KBM-7 (cell line): ENCODE measurements at regions not wholly inside any gene's neighbourhood (a gene's known extent, or its start where the extent isn't known, plus 50 kb on each side); places are given as distances from the start of the nearest gene placed in this dataset.
A peak's percentile ranks its signal among the peaks of the same experiment; 100 is the strongest.
"Not testable (repeated sequence)": the region's sequence is repeated elsewhere in the genome, so short reads cannot be mapped to it uniquely, and the experiment has no call there.

ENCODE experiments used
- DNase-seq: peaks from one replicate; pipeline ENCODE4 v3.0.0-alpha.2; 2015
- in situ Hi-C: fragments of 300-500 bp; cut with MboI; formaldehyde crosslinking; loops from 2 replicates; pipeline ENCODE4 v1.14.3; 2020; ENCODE audit warnings: low sequenced_read_pairs, low pct_unique_long_range_greater_than_20kb, mixed read lengths

DNA sequence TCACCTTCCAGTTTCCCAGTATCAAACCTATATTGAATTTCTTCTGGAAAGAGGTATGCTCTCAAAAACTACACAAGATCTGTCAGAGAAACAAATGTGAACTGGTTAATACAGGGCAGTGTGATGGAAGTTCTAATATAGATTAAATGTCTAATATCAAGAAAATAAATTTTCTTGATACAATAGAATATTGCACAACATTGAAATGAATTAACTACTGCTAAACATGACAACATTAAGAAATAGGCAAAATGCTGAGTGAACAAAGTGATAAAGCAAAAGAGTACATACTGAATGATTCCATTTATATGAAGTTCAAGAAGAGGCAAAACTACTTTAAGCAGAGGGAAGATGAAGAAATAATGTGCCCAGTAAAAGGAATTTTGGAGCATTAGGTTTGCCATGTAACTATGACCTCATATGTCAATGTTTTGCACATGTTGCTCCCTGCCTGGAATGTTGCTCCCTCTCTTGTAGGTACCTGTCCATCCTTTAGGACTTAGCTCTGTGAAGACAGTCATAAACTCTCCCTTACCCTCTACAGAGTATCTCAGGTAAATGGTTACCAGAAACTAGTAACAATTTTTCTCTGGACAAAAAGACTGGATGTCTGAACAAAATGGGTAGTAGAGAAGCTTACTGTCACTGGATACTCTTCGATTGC lies 339.0 kb downstream of the RAD51AP2 start:
- in situ Hi-C loops, result no loop called here
- no peak for DNase-seq

DNA sequence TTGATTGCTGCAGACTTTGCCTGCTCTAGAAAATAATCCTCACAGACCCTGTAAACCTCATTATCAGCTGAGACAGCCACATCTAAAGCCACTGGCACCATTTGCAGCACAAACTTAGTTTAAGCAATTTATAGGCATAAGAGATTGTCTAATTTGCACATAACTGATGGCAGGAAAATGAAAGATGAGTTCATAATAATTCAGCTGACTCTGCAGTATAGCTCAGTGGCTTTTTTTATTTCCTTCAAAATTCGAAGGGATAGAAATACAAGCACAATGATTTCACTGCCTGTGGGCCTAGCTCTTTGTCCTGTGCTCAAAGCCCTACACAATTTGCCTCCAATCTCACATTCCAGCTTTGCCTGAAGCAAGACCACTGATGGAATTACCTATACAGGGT lies 341.2 kb downstream of the RAD51AP2 start:
- DNase-seq, result no peak
- in situ Hi-C loops, result no loop called here

DNA sequence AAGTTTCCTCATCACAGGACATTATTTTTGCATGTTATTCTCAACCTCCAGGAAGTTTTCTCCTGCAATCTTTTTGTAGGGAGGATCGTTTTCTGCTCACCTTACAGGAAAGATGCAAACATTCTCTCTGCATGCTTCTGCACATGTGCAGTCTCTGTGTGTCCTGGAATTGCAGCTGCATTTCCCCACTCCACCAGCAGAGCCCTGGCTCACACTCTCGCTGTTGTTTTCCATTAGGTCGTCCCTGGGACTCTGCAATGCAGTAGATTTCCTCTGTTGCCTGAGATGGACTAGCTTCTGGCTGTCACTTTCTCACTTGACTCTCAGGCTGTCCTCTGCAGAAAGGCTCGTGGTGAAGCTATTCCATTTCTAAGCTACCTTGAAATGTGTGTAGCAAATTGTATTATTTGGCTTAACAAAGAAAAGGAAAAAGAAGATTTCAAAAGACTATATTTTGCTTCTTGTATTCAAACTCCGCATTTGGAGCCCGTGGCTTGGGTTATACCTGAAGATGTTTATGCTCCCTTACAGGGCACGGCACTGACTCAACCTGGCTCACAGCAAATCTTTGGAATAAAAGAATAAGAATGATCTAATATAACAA lies 346.7 kb downstream of the RAD51AP2 start:
- in situ Hi-C loops, result no loop called here
- DNase-seq, result peak; percentile 9

DNA sequence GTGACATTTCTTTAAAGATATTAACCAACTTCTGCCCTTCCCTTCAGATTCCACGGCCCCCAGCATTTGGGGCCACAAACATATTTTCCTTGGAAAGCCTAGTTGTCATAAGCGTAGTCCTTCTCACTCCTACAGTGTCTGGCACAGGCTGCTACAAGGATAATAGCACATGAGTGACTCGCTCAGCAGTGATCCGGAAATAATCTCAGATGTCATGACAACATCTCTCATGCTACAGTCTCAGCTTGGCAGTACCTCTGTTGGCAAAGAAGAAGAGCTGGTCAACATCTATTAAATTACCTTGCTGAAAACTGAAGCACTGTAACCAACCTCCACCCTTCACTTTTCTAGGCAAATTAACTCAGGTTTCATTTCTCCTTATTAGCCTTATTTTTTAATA lies 351.7 kb downstream of the RAD51AP2 start:
- in situ Hi-C loops, result no loop called here
- DNase-seq, result no peak

DNA sequence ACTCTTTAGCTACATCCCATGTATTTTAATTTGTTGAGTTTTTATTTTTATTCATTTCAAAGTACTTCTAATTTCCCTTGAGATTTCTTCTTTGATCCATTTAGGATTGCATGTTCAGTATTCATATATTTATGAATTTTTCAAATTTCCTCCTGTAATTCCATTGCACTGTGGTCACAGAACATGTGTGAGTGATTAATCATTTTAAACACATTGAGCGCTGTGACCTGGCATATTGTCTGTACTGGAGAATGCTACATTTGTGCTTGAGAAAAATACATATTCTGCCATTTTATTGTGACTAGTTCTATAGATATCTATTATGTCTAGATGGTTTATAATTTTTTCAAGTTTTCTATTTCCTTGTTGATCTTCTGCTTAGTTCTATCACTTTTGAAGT lies 353.7 kb downstream of the RAD51AP2 start:
- no peak for DNase-seq
- in situ Hi-C loops, result no loop called here

DNA sequence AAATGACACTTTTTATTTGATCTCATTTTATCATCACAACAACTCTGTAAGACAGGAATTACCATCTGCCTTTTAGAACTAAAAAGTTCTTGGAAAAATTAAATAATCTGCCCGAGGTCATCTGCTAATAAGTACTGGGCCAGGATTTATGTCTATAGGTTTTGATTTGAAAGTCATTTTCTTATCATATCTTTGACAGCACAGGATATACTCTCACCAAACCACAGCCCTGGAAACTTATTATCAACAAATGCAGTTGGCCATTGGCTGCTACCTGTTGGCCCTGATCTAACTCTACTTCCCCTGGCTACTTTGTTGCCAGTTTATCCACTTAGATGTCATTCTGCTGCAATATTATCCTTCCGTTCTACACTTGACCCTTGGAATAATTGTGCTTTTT lies 354.6 kb downstream of the RAD51AP2 start:
- in situ Hi-C loops, result no loop called here
- DNase-seq, result no peak

DNA sequence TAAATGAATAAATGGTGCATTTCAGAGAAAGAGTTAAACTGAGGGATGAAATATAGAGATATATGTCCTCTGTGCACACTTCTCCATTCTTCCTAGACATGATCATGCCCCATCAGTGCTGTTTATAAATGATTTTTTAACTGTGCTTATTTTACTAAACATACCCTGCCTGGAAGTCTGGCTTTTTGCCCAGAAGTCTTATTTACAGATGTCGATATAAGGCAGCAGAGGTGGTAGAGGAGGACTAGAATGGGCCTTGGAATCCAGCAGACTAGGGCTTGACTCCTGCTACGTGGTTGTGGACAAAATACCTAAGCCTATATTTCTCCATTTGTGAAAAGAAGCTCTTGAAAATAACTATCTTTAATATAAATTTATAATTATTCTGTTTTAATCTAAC lies 355.5 kb downstream of the RAD51AP2 start:
- no peak for DNase-seq

DNA sequence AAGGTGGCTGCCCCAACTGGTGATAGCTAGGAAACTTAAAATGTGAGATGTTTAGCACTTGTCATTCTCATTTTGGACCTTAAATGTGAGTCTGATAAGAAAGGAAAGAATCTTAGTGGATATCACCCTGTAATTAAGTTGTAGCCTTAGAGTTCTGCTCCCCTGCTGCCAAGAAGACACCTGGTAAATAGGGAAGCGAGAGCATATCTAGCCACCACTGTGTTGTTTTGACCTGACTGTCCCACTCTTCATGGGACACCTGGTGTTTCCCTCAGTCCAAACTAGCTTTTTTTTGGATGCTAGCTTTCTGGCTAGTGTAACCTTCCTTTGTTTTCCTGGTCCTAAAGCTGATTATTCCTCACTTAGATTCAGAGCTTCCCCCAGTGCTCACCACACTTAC lies 357.6 kb downstream of the RAD51AP2 start:
- no peak for DNase-seq
- in situ Hi-C loops, result no loop called here

More for the DNA sequence above, 355.5 kb downstream of the RAD51AP2 start:
- in situ Hi-C loops, result no loop called here

DNA sequence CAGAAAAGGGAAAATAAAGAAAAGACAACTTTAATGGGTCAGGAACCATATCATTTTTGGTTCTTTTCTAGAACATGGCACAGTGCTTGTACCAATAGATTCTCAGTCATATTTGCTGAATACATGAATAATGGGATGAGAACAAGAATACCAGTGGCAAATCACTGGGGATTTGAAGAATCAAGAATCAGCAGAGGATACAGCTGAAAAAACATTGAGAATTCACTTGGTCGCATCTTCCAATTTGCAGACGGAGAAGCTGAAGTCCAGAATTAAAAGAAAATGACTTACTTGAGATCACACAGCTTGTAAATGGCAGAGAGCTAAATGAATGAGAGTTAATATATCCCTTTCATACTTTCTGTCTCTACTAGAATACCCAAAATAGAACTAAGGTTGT lies 362.2 kb downstream of the RAD51AP2 start:
- no peak for DNase-seq
- in situ Hi-C loops, result no loop called here

DNA sequence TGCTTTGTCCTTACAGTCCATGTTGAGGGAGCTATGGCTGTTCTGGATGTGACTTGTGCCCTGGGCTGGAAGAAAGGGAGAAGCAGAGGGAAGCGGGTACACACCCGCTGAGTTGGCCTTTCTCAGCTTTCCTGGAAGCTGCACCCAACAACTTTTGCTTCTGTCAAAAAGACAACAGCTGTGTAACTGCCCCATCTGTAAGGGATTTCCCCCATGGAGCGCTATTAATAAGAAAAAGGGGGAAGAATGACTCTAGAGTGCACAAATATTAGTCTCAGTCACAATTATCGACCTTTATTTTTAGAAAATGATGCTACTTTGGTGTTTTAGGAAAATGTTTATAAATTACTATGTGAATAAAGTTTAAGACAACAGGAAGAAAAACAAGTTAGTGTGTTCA lies 368.3 kb downstream of the RAD51AP2 start:
- DNase-seq, result no peak
- in situ Hi-C loops, result no loop called here

DNA sequence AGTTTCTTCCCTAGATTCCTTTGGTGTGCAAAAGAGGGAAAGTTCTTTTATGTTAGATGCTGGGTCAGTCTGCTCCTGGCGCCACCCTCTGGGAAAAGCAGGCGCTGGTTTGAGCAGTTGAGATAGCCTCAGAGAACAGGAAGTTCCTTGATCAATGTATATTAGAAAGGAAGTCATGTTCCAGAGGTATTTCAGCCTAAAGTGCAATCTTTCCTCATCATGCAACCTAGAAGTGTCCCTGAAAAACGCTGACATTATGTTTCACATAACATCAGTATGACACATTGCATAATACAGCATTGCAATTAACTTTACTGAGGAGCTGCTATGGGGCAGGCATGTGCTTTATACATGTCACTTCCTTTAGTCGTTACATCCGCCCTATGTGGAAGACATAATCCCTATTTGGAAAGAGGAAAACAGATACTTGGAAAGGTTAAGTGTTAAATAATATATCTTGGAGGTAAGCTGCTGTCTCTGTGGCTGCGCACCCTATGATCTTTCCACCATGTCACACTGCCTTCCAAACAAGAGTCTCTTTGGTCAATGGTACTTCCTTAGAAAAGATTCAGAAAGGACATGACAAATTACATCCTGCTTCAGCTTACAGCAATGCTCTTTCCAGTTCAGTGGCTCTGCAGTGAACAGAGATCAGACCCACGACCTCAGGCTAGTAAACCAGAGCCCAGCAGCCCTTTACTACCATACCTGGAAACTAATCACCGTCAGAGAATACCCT lies 369.7 kb downstream of the RAD51AP2 start:
- in situ Hi-C loops, result no loop called here
- peak; percentile 28 for DNase-seq

DNA sequence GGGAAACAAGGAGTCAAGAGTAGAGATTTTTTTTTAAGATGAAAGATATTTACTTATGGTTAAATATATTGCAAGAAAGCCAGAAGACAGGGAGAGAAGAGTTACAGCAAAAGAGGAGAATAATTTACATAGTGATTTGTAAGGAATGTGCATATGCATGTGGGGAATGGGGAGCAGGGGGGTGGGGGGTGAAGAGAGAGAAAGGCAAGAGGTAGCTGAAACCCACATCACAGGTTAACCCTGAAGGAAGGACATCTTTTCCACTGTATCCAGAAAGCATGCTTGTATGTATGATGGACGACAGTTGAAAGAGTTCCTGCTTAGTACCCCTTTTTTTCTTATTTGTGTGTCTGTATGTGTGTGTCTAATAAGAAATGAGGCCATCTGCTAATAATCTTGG lies 371.9 kb downstream of the RAD51AP2 start:
- no peak for DNase-seq
- in situ Hi-C loops, result no loop called here

DNA sequence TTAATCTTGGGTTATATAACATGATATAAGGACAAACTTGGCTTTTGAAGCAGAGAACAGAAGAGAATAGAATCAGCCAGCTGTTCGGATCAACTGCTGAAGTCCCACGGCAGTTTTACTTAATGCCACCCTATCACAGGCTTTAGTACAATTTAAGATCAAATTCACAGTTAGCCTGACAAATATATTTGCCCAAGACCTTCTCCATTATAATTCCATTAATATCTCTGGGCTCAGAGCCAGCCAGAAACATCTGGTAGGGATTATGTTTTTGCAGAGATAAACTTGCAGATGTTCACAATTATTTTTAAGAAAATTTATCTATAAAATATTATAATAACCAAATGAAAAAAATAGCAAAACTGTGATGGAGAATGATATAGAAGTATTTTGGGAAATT lies 381.4 kb downstream of the RAD51AP2 start:
- DNase-seq, result no peak
- in situ Hi-C loops, result no loop called here

DNA sequence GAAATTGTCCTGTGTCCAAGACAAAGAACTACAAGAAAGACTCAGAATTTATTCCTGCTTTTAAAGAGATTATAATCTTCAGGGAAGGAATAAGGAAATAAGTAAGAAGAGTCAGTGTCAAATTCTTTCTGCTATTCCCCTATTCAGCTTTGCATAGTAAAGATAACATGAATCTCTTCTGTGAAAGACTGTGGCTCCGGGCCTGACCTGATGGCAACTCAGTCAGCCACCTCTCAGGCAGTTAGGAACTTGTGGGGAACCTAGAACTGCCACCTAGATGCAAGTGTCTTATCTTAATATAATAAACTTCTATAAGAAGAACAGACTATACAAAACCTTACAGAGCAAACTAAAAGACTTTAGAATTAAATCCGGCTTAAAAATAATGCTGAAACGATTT lies 382.0 kb downstream of the RAD51AP2 start:
- no peak for DNase-seq
- in situ Hi-C loops, result no loop called here

DNA sequence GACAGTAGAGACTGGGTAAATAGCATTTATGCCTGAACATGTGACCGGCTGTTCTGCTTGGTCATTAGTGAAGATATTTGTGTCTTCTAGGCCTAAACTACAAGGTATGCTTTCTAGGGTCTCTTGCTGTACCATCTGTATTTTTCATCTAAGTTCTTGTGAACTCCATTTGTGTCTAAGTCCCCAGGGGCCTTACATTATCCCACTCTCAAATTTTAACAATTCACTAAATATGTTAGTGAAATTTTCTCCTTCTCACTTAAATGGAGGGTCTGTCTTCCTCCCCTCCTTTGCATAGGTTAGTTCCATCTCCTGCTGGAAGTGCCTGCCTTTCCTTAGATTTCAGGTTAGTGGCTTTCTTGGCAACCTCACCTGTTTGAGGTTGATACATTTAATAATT lies 382.6 kb downstream of the RAD51AP2 start:
- in situ Hi-C loops, result no loop called here
- DNase-seq, result no peak

DNA sequence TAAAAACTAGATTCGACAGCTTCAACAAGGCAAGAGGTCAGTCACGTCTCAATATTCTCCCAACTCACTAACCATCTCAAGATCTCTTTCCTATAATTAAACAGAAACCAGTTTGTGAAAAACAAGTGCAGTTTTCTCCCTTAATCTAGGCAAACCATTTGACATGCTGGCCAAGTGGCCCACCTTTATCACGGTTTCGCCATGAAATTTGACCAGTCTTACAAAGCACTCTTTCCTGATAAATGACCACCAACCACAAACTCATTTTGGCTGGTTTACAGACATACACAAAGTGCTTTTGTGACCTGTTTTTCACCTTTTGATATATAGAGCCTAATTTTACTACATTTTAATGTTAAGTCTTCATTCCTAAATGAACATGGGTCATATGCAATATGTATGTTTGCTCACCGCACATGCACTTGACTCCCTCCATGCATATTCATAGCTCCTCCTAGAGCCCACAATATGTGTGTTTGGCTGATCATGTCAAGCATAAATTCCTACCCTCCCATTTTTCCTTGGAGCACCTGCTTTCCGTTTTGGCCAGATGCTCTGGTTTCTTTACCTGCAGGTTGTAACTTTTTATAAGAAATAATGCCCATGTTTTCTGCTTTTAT lies 385.1 kb downstream of the RAD51AP2 start:
- no peak for DNase-seq
- in situ Hi-C loops, result no loop called here

DNA sequence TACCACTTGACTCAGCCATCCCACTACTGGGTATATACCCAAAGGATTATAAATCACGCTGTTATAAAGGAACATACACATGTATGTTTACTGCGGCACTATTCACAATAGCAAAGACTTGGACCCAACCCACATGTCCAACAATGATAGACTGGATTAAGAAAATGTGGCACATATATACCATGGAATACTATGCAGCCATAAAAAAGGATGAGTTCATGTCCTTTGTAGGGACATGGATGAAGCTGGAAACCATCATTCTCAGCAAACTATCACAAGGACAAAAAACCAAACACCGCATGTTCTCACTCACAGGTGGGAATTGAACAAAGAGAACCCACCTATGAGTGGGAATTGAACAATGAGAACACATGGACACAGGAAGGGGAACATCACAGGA lies 387.6 kb downstream of the RAD51AP2 start:
- DNase-seq, in situ Hi-C loops: not testable (repeated sequence)

DNA sequence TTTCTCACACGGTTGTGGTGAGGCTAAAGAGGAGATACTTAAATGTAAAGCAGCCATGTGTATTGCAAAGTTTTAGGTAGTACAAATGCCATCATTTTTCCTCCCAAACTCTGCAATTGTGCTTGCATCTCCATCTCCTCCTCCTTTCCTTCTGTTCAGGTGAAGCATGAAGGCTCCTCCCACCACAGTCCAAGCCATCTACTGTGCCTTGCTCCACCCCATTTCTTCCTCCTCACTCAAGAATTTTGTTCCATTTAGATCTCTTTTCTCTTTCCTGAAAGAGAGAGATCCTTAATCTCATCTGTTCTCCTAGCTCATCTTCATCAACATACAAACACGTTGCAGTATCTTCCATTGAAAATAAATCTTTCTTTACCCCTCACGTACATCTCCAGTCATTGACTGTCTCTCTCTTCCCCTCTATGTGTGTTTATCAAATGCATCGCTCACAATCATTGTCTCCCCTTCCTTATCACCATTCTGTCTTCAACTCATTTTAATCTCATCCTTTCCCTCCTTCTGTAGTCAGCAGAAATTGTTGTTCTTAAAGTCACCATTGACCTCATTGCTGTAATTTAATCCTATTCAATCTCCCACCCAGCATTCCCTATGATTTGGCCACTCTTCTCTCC lies 392.1 kb downstream of the RAD51AP2 start:
- no peak for DNase-seq
- in situ Hi-C loops, result no loop called here

DNA sequence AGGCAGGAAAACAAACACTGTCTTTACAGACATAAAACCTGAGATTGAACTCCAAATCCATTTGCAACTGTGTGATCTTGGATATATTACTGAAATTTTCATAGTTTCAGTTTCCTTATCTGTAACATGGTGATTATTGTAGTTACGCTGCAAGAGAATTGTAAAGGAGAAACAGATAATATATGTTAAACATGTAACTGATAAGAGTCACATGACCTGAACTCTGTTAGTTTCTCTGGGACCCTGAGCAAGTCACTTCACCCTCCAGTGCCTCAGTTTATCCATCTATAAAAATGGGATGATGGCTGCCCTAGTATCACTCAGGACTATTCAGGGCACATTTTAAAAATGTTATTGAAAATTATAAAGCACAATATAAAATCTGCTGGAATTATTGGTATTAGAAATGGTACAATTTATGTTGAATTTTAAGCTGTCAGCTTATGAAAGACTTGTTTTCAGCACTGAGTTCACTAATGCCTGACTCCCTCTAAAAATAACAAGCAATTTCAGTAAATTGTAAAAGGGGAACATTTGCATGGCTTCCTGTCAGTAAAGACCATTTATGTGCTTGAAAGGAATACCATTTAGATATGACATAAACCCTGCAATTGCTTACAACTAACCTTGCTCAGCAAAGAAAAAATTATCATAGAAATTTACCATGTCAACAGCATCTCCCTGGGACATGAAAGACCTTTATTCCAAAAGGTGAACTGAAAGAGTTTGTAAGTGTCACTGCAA lies 393.5 kb downstream of the RAD51AP2 start:
- no peak for DNase-seq
- in situ Hi-C loops, result no loop called here
